Retinal pigment epithelial cell (primary cell): ENCODE measurements at regions not wholly inside any gene's neighbourhood (a gene's known extent, or its start where the extent isn't known, plus 50 kb on each side); places are given as distances from the start of the nearest gene placed in this dataset.
A peak's percentile ranks its signal among the peaks of the same experiment; 100 is the strongest.
"Not testable (repeated sequence)": the region's sequence is repeated elsewhere in the genome, so short reads cannot be mapped to it uniquely, and the experiment has no call there.

Experiments used
- DNase-seq: peaks from one replicate; pipeline ENCODE4 v3.0.0-alpha.2; 2010; ENCODE audit warnings: low read depth
- H3K4me3 ChIP-seq: 2 replicates; pipeline ENCODE4 v1.5.1; 2011; ENCODE audit warnings: mild to moderate bottlenecking, low read length, control low read depth, moderate library complexity
- TF ChIP-seq, protein P1 (sequence below): conservative IDR thresholded peaks from 2 replicates; pipeline ENCODE4 v1.5.1; 2011; ENCODE audit warnings: low read depth, low read length, control low read depth, inconsistent platforms

- TF ChIP-seq, protein P1, sequence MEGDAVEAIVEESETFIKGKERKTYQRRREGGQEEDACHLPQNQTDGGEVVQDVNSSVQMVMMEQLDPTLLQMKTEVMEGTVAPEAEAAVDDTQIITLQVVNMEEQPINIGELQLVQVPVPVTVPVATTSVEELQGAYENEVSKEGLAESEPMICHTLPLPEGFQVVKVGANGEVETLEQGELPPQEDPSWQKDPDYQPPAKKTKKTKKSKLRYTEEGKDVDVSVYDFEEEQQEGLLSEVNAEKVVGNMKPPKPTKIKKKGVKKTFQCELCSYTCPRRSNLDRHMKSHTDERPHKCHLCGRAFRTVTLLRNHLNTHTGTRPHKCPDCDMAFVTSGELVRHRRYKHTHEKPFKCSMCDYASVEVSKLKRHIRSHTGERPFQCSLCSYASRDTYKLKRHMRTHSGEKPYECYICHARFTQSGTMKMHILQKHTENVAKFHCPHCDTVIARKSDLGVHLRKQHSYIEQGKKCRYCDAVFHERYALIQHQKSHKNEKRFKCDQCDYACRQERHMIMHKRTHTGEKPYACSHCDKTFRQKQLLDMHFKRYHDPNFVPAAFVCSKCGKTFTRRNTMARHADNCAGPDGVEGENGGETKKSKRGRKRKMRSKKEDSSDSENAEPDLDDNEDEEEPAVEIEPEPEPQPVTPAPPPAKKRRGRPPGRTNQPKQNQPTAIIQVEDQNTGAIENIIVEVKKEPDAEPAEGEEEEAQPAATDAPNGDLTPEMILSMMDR: no peak
- no peak overlapping the region for H3K4me3 ChIP-seq
These were observed 87.8 kb upstream of the RNU6-1 start for GRCh38 chr15:67927501-67928168.

GRCh38 chr15:67928666-67929065, 88.8 kb upstream of the RNU6-1 start:
- DNase-seq: no peak

More at GRCh38 chr15:67927501-67928168, 87.8 kb upstream of the RNU6-1 start:
- peak; percentile 98 for DNase-seq

GRCh38 chr15:67930720-67931119, 90.9 kb upstream of the RNU6-1 start:
- no peak for DNase-seq
- TF ChIP-seq, protein P1: no peak

More at GRCh38 chr15:67928666-67929065, 88.8 kb upstream of the RNU6-1 start:
- H3K4me3 ChIP-seq: no peak overlapping the region
- TF ChIP-seq, protein P1: no peak

DNA sequence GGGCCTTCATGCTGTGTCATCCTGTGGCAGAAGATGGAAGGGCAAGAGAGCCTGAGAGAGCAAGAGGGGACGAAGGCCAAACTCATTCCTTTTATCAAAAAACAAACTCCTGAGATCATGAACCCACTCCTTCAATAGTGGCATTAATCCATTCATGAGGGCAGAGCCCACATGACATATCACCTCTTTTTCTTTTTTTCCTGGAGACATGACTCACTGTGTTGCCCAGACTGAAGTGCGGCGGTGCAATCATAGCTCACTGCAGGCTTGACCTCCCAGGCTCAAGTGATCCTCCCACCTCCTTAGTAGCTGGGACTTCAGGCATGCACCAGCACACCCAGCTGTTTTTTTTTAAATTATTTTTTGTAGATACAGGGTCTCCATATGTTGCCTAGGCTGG, 92.0 kb upstream of the RNU6-1 start:
- H3K4me3 ChIP-seq: no peak overlapping the region
- TF ChIP-seq, protein P1: no peak
- peak; percentile 43 for DNase-seq

More at GRCh38 chr15:67930720-67931119, 90.9 kb upstream of the RNU6-1 start:
- H3K4me3 ChIP-seq: no peak overlapping the region

DNA sequence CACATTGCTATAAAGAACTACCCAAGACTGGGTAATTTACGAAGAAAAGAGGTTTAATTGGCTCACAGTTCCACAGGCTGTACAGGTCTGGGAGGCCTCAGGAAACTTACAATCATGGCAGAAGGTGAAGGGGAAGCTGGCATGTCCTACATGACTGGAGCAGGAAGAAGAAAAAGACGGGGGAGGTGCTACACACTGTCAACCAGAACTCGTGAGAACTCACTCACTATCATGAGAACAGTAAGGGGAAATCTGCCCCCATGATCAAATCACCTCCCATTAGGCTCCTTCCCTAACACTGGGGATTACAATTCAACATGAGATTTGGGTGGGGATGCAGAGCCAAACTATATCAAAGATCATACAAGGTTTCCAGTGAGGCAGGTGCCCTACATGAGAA, 94.3 kb upstream of the RNU6-1 start:
- not testable (repeated sequence) for DNase-seq, H3K4me3 ChIP-seq

DNA sequence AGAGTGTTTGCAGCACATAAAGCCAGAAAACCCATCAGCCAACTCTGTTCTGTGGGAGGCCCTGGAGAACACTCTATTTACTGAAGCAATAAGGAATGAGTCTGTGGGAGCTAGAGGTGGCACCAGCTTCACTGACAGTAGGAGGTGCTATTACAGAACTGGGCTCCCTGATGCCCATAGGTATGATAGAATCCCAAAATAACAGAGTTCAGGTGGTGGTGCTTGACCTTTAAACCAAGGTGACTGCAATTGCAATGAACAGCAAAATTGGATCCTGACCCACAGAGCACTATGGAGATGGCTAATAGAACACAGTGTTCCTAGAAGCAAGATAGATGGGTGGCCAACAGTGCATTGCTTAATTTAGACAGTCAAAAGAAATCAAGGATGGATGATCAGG, 95.4 kb upstream of the RNU6-1 start:
- DNase-seq: no peak
- TF ChIP-seq, protein P1: no peak
- H3K4me3 ChIP-seq: no peak overlapping the region

- TF ChIP-seq, protein P1: no peak
- DNase-seq: no peak
- no peak overlapping the region for H3K4me3 ChIP-seq
These were observed 96.4 kb upstream of the RNU6-1 start for GRCh38 chr15:67936258-67936657.
